CD14-positive monocyte (primary cell): ENCODE measurements at regions not wholly inside any gene's neighbourhood (a gene's known extent, or its start where the extent isn't known, plus 50 kb on each side); places are given as distances from the start of the nearest gene placed in this dataset.

Experiments
- DNase-seq, 3 donors: peaks; one replicate each; pipeline ENCODE4 v3.0.0-alpha.2; 2011 to 2022
- H2AFZ ChIP-seq: 2 replicates; pipeline ENCODE4 v1.6.0; 2012; ENCODE audit warnings: mild to moderate bottlenecking, low read depth, low read length, inconsistent platforms; ENCODE audit not compliant: insufficient read depth, poor library complexity, severe bottlenecking
- H3K27ac ChIP-seq, 2 donors: 1 replicate in 1 of 2; 2 replicates in 1 of 2; pipeline ENCODE4 v1.5.1; 2012 to 2013; ENCODE audit warnings: low read length in 2 of 2, control low read depth in 1 of 2, inconsistent platforms in 1 of 2, low read depth in 1 of 2, mild to moderate bottlenecking in 1 of 2
- H3K27me3 ChIP-seq, 2 donors: one replicate each; pipeline versions ENCODE4 v1.6.0 to v1.6.1; 2011 to 2013; ENCODE audit warnings: low read length in 2 of 2; ENCODE audit not compliant: control insufficient read depth in 2 of 2, insufficient read depth in 2 of 2
- H3K36me3 ChIP-seq, 2 donors: replicated peaks in 1 of 2; 1 replicate in 1 of 2; 2 replicates in 1 of 2; pipeline versions ENCODE4 v1.5.1 to v1.6.1; 2012 to 2013; ENCODE audit warnings: low read length in 2 of 2, control low read depth in 1 of 2, inconsistent platforms in 1 of 2, mild to moderate bottlenecking in 1 of 2; ENCODE audit not compliant: insufficient read depth in 2 of 2, control insufficient read depth in 1 of 2
- H3K4me1 ChIP-seq, 2 donors: 1 replicate in 1 of 2; 2 replicates in 1 of 2; pipeline versions ENCODE4 v1.5.1 to v1.6.1; 2012 to 2013; ENCODE audit warnings: low read length in 2 of 2, control low read depth in 1 of 2, inconsistent platforms in 1 of 2, mild to moderate bottlenecking in 1 of 2, moderate library complexity in 1 of 2; ENCODE audit not compliant: insufficient read depth in 2 of 2, control insufficient read depth in 1 of 2
- H3K4me2 ChIP-seq: replicated peaks from 2 replicates; pipeline ENCODE3; 2012; ENCODE audit warnings: low read length, moderate library complexity, mild to moderate bottlenecking; ENCODE audit not compliant: poor library complexity, severe bottlenecking; ENCODE audit errors: extremely low read depth
- H3K4me3 ChIP-seq, 3 experiments: fragments of 200-600 bp in 1 of 3; sonication (generic) in 1 of 3; replicated peaks in 1 of 3; 1 replicate in 2 of 3; 2 replicates in 1 of 3; pipeline ENCODE4 v1.5.1; 2011 to 2013; ENCODE audit warnings: low read length in 3 of 3, mild to moderate bottlenecking in 3 of 3, control low read depth in 2 of 3, low read depth in 2 of 3, inconsistent platforms in 1 of 3, moderate library complexity in 1 of 3
- H3K79me2 ChIP-seq: 2 replicates; pipeline ENCODE4 v1.6.0; 2012; ENCODE audit warnings: mild to moderate bottlenecking, control low read depth, inconsistent platforms, low read length, moderate library complexity; ENCODE audit not compliant: insufficient read depth
- H3K9ac ChIP-seq: 2 replicates; pipeline ENCODE4 v1.6.0; 2017; ENCODE audit warnings: low read length, mild to moderate bottlenecking; ENCODE audit not compliant: insufficient read depth, poor library complexity, severe bottlenecking
- H3K9me3 ChIP-seq, 2 donors: replicated peaks in 1 of 2; 1 replicate in 1 of 2; 2 replicates in 1 of 2; pipeline versions ENCODE4 v1.5.1 to v1.6.1; 2012 to 2013; ENCODE audit warnings: low read length in 2 of 2, control low read depth in 1 of 2; ENCODE audit not compliant: control insufficient read depth in 1 of 2, insufficient read depth in 1 of 2
- H4K20me1 ChIP-seq: 2 replicates; pipeline ENCODE4 v1.6.0; 2012; ENCODE audit warnings: mild to moderate bottlenecking, low read length, control low read depth, moderate library complexity; ENCODE audit not compliant: insufficient read depth
- H3K27ac Mint-ChIP-seq, 7 donors: one replicate each; pipeline ENCODE4 v1.8.0; 2020; ENCODE audit warnings: mild to moderate bottlenecking in 7 of 7, mixed read lengths in 7 of 7, moderate library complexity in 6 of 7, inconsistent platforms in 2 of 7
- H3K27me3 Mint-ChIP-seq, 3 donors: one replicate each; pipeline ENCODE4 v1.8.0; 2021 to 2022; ENCODE audit warnings: low read depth in 3 of 3, mild to moderate bottlenecking in 3 of 3, mixed read lengths in 3 of 3, moderate library complexity in 3 of 3, inconsistent platforms in 1 of 3
- H3K36me3 Mint-ChIP-seq, 2 donors: one replicate each; pipeline ENCODE4 v1.8.0; 2020; ENCODE audit warnings: mixed read lengths in 2 of 2, inconsistent platforms in 1 of 2, mild to moderate bottlenecking in 1 of 2
- H3K4me1 Mint-ChIP-seq: one replicate; pipeline ENCODE4 v1.8.0; 2020; ENCODE audit warnings: mild to moderate bottlenecking, mixed read lengths
- H3K4me3 Mint-ChIP-seq, 2 donors: one replicate each; pipeline ENCODE4 v1.8.0; 2020; ENCODE audit warnings: mild to moderate bottlenecking in 2 of 2, mixed read lengths in 2 of 2, moderate library complexity in 1 of 2
- H3K9me3 Mint-ChIP-seq, 7 donors: one replicate each; pipeline ENCODE4 v1.8.0; 2020 to 2022; ENCODE audit warnings: mixed read lengths in 7 of 7, mild to moderate bottlenecking in 6 of 7, moderate library complexity in 6 of 7, inconsistent platforms in 2 of 7
- CTCF ChIP-seq: fragments of 200-600 bp; IDR thresholded peaks from one replicate; pipeline ENCODE4 v1.8.0; 2022; ENCODE audit warnings: antibody characterized with exemption, mild to moderate bottlenecking
- WGBS: methylation state at CpG from one replicate; pipeline ENCODE4 v1.1.5; 2013; ENCODE audit warnings: missing lambda C conversion rate; ENCODE audit not compliant: insufficient coverage; 5-methylcytosine and 5-hydroxymethylcytosine counted together
- intact Hi-C, 2 donors: fragments of 100-400 bp; cut with micrococcal nuclease; formaldehyde crosslinking; loops; one replicate each; pipeline versions ENCODE4 v1.15.0 to v1.15.1; 2023

GRCh38 chr22:49457146-49457545 lies 370.5 kb downstream of the BRD1 start:
- Histone ChIP-seq H3K27ac (no peak overlapping the region), H4K20me1 (no peaks in the 10 kb centered on the region), H3K79me2 (no peaks in the 10 kb centered on the region), H3K27me3 (no peaks in the 10 kb centered on the region), H3K4me3 (no peak overlapping the region), H2AFZ (no peak overlapping the region), H3K9ac (no peak overlapping the region), H3K36me3 (no peaks in the 10 kb centered on the region), H3K4me2 (no peak overlapping the region), H3K9me3 (peaks cover 0 to 2% of the 10 kb centered on the region in 2 donors), H3K4me1 (no peaks in the 10 kb centered on the region)
- Mint-ChIP-seq H3K27ac (no peak overlapping the region), H3K4me3 (no peak overlapping the region), H3K27me3 (peaks cover 0 to 12% (median 6%) of the 10 kb centered on the region in 3 donors), H3K4me1 (no peaks in the 10 kb centered on the region), H3K9me3 (peaks cover 0 to 3% (median 0%) of the 10 kb centered on the region in 7 donors), H3K36me3 (no peaks in the 10 kb centered on the region)
- TF ChIP-seq CTCF = no peak
- intact Hi-C loops = no loop called here
- no peak for DNase-seq
- 82% methylated on average over 15 of the region's 17 CpGs for WGBS

- 75% methylated on average over 10 of the region's 11 CpGs for WGBS
- no peak overlapping the region for H3K27ac Mint-ChIP-seq
- intact Hi-C loops = no loop called here
These were observed 372.1 kb downstream of the BRD1 start for GRCh38 chr22:49455595-49455994.

More at GRCh38 chr22:49455595-49455994, 372.1 kb downstream of the BRD1 start:
- TF ChIP-seq CTCF = no peak
- Histone ChIP-seq H3K9me3 (no peaks in the 10 kb centered on the region), H3K4me3 (no peak overlapping the region), H3K4me2 (no peak overlapping the region), H4K20me1 (no peaks in the 10 kb centered on the region), H3K4me1 (no peaks in the 10 kb centered on the region), H3K79me2 (no peaks in the 10 kb centered on the region), H3K27ac (no peak overlapping the region), H3K9ac (no peak overlapping the region), H3K27me3 (peaks cover 0 to 12% of the 10 kb centered on the region in 2 donors), H3K36me3 (no peaks in the 10 kb centered on the region), H2AFZ (no peak overlapping the region)
- peaks cover 0 to 1% (median 0%) of the 10 kb centered on the region in 7 donors for H3K9me3 Mint-ChIP-seq
- H3K4me1 Mint-ChIP-seq = no peaks in the 10 kb centered on the region
- no peaks in the 10 kb centered on the region for H3K36me3 Mint-ChIP-seq
- peaks cover 8 to 20% (median 13%) of the 10 kb centered on the region in 3 donors for H3K27me3 Mint-ChIP-seq
- no peak overlapping the region for H3K4me3 Mint-ChIP-seq
- DNase-seq = no peak
